Ishikawa (cell line): ENCODE measurements at regions not wholly inside any gene's neighbourhood (a gene's known extent, or its start where the extent isn't known, plus 50 kb on each side); places are given as distances from the start of the nearest gene placed in this dataset.

Experiments used
- CEBPB ChIP-seq: IDR thresholded peaks from 2 replicates; pipeline ENCODE4 v1.6.1; 2012
- CREB1 ChIP-seq: IDR thresholded peaks from 2 replicates; pipeline ENCODE4 v1.6.1; 2012; ENCODE audit warnings: low read depth
- EGR1 ChIP-seq: IDR thresholded peaks from 2 replicates; pipeline ENCODE4 v1.6.1; 2012
- EP300 ChIP-seq: IDR thresholded peaks from 2 replicates; pipeline ENCODE4 v1.6.1; 2012; ENCODE audit warnings: borderline replicate concordance
- FOXM1 ChIP-seq: IDR thresholded peaks from 2 replicates; pipeline ENCODE4 v1.6.1; 2012; ENCODE audit warnings: low read depth, borderline replicate concordance
- MAX ChIP-seq: IDR thresholded peaks from 2 replicates; pipeline ENCODE4 v1.6.1; 2012
- NFIC ChIP-seq: IDR thresholded peaks from 2 replicates; pipeline ENCODE4 v1.6.1; 2012
- RAD21 ChIP-seq: IDR thresholded peaks from 2 replicates; pipeline ENCODE4 v1.6.1; 2012; ENCODE audit warnings: low read depth
- REST ChIP-seq: IDR thresholded peaks from 2 replicates; pipeline ENCODE4 v1.6.1; 2012; ENCODE audit warnings: low read depth, mild to moderate bottlenecking
- TAF1 ChIP-seq: IDR thresholded peaks from 2 replicates; pipeline ENCODE4 v1.6.1; 2012; ENCODE audit warnings: low read depth, mild to moderate bottlenecking
- TCF12 ChIP-seq: IDR thresholded peaks from 2 replicates; pipeline ENCODE4 v1.6.1; 2012; ENCODE audit warnings: low read depth
- TEAD4 ChIP-seq: IDR thresholded peaks from 2 replicates; pipeline ENCODE4 v1.6.1; 2012
- USF1 ChIP-seq: IDR thresholded peaks from 2 replicates; pipeline ENCODE4 v1.6.1; 2012
- YY1 ChIP-seq: IDR thresholded peaks from 2 replicates; pipeline ENCODE4 v1.6.1; 2012; ENCODE audit warnings: low read depth
- ZBTB7A ChIP-seq: IDR thresholded peaks from 2 replicates; pipeline ENCODE4 v1.6.1; 2012; ENCODE audit warnings: low read depth

- TF ChIP-seq TCF12 = no peak
- TF ChIP-seq YY1 = no peak
- TF ChIP-seq CEBPB = no peak
- TF ChIP-seq USF1 = no peak
- TF ChIP-seq NFIC = no peak
- TF ChIP-seq TAF1 = no peak
- no peak for TF ChIP-seq ZBTB7A
- TF ChIP-seq MAX = no peak
- TF ChIP-seq EGR1 = no peak
- TF ChIP-seq REST = no peak
- no peak for TF ChIP-seq RAD21
- no peak for TF ChIP-seq TEAD4
- no peak for TF ChIP-seq FOXM1
- no peak for TF ChIP-seq CREB1
- TF ChIP-seq EP300 = no peak
Observed at GRCh38 chr6:92977018-92977417, 442.3 kb downstream of the EPHA7 start.

GRCh38 chr6:92967362-92967761 is 452.0 kb downstream of the EPHA7 start:
- TF ChIP-seq TCF12 = no peak
- no peak for TF ChIP-seq EP300
- TF ChIP-seq RAD21 = no peak
- no peak for TF ChIP-seq EGR1
- TF ChIP-seq TEAD4 = no peak
- no peak for TF ChIP-seq MAX
- TF ChIP-seq REST = no peak
- no peak for TF ChIP-seq NFIC
- no peak for TF ChIP-seq CREB1
- TF ChIP-seq CEBPB = no peak
- TF ChIP-seq TAF1 = no peak
- no peak for TF ChIP-seq YY1
- no peak for TF ChIP-seq ZBTB7A

- TF ChIP-seq YY1 (no peak), RAD21 (no peak), TCF12 (no peak), TEAD4 (no peak)
Observed at GRCh38 chr6:92962846-92963245, 456.5 kb downstream of the EPHA7 start.

GRCh38 chr6:92945799-92946198 is 473.6 kb downstream of the EPHA7 start:
- TF ChIP-seq ZBTB7A (no peak), REST (no peak), RAD21 (no peak), MAX (no peak), TAF1 (no peak), USF1 (no peak), TCF12 (no peak), YY1 (no peak), EGR1 (no peak), CREB1 (no peak), CEBPB (no peak), TEAD4 (no peak), EP300 (no peak), NFIC (no peak), FOXM1 (no peak)

GRCh38 chr6:92944132-92944531 is 475.2 kb downstream of the EPHA7 start:
- TF ChIP-seq TEAD4 (no peak), FOXM1 (no peak), REST (no peak), YY1 (no peak), EGR1 (no peak), USF1 (no peak), RAD21 (no peak), NFIC (no peak), ZBTB7A (no peak), TCF12 (no peak), MAX (no peak), TAF1 (no peak), EP300 (no peak), CEBPB (no peak)
